ENCODE measurements at regions not wholly inside any gene's neighbourhood (a gene's known extent, or its start where the extent isn't known, plus 50 kb on each side); places are given as distances from the start of the nearest gene placed in this dataset.
"Not testable (repeated sequence)": the region's sequence is repeated elsewhere in the genome, so short reads cannot be mapped to it uniquely, and the experiment has no call there.

- H3K27ac Mint-ChIP-seq, result no peak overlapping the region
- H3K9me3 Mint-ChIP-seq, result peaks cover 11 to 14% of the 10 kb centered on the region in 2 donors
- DNase-seq (no peak), ATAC-seq (replicated peaks) (no peak)
- no peaks in the 10 kb centered on the region for H3K27me3 Mint-ChIP-seq
- H3K4me1 Mint-ChIP-seq (ENCODE audit: low read depth in 2 of 2), result no peaks in the 10 kb centered on the region
- no peaks in the 10 kb centered on the region for H3K36me3 Mint-ChIP-seq (ENCODE audit: insufficient read depth)
- no peak overlapping the region for H3K4me3 Mint-ChIP-seq
Observed at GRCh38 chr5:19258686-19259085, 729.3 kb downstream of the CDH18 start.

DNA sequence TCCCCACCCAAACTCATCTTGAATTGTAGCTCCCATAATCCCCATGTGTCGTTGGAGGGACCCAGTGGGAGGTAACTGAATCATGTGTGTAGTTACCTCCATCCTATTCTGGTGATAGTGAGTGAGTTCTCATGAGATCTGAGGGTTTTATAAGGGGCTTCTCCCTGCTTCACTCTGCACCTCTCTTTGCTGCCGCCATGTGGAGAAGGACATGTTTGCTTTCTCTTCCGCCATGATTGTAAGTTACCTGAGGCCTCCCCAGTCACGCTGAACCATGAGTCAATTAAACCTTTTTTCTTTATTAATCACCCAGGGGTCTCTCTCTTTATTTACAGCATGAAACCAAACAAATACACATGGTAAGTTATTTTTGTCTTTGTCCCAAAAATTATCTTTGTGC lies 726.1 kb downstream of the CDH18 start:
- ATAC-seq (replicated peaks) (no peak), DNase-seq (no peak)
- no peaks in the 10 kb centered on the region for H3K27me3 Mint-ChIP-seq
- H3K4me3 Mint-ChIP-seq, result no peak overlapping the region
- no peaks in the 10 kb centered on the region for H3K36me3 Mint-ChIP-seq (ENCODE audit: insufficient read depth)
- H3K9me3 Mint-ChIP-seq, result peaks cover 8 to 11% of the 10 kb centered on the region in 2 donors
- no peaks in the 10 kb centered on the region for H3K4me1 Mint-ChIP-seq (ENCODE audit: low read depth in 2 of 2)
- H3K27ac Mint-ChIP-seq, result no peak overlapping the region

GRCh38 chr5:19264821-19265220 lies 723.2 kb downstream of the CDH18 start:
- DNase-seq (no peak), ATAC-seq (replicated peaks) (no peak)
- H3K4me3 Mint-ChIP-seq, result no peak overlapping the region
- H3K36me3 Mint-ChIP-seq (ENCODE audit: insufficient read depth), result no peaks in the 10 kb centered on the region
- H3K27ac Mint-ChIP-seq, result no peak overlapping the region
- H3K9me3 Mint-ChIP-seq, result peaks cover 5 to 12% of the 10 kb centered on the region in 2 donors
- no peaks in the 10 kb centered on the region for H3K4me1 Mint-ChIP-seq (ENCODE audit: low read depth in 2 of 2)
- H3K27me3 Mint-ChIP-seq, result no peaks in the 10 kb centered on the region

DNA sequence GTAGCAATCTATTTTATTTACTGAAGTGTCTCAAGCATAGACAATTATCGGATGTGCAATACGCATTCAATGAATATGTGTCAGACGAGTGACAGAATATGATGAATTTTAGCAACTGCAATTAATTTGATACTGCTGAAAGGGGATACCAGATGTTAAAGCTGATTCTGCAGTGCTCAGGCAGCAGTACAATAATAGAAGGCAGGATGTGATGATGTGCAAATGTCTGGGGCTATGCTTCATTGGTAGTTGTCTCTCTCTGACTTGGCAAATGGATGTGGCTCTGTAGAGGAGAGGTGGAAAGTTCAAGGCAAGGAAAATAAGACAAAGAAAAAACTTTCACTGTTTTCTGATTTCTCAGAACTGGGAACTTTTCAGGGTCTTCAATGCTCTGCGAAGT lies 721.2 kb downstream of the CDH18 start:
- Mint-ChIP-seq H3K27ac (no peak overlapping the region), H3K4me3 (no peak overlapping the region), H3K27me3 (no peaks in the 10 kb centered on the region), H3K36me3 (ENCODE audit: insufficient read depth) (no peaks in the 10 kb centered on the region), H3K4me1 (ENCODE audit: low read depth in 2 of 2) (no peaks in the 10 kb centered on the region), H3K9me3 (peaks cover 5 to 11% of the 10 kb centered on the region in 2 donors)
- ATAC-seq (replicated peaks) (no peak), DNase-seq (no peak)

GRCh38 chr5:19270153-19270552 lies 717.8 kb downstream of the CDH18 start:
- Mint-ChIP-seq H3K27ac (no peak overlapping the region), H3K4me3 (no peak overlapping the region), H3K9me3 (peaks cover 5 to 13% of the 10 kb centered on the region in 2 donors), H3K4me1 (ENCODE audit: low read depth in 2 of 2) (no peaks in the 10 kb centered on the region), H3K27me3 (no peaks in the 10 kb centered on the region), H3K36me3 (ENCODE audit: insufficient read depth) (no peaks in the 10 kb centered on the region)
- no peak for ATAC-seq (replicated peaks)
- DNase-seq, result no peak

- H3K4me1 Mint-ChIP-seq (ENCODE audit: low read depth in 2 of 2), result no peaks in the 10 kb centered on the region
- H3K36me3 Mint-ChIP-seq (ENCODE audit: insufficient read depth), result no peaks in the 10 kb centered on the region
- no peaks in the 10 kb centered on the region for H3K27me3 Mint-ChIP-seq
- no peak overlapping the region for H3K4me3 Mint-ChIP-seq
- ATAC-seq (replicated peaks), result no peak
- no peak overlapping the region for H3K27ac Mint-ChIP-seq
- no peak for DNase-seq
- H3K9me3 Mint-ChIP-seq, result peaks cover 9 to 11% of the 10 kb centered on the region in 2 donors
Observed at GRCh38 chr5:19274578-19274977, 713.4 kb downstream of the CDH18 start.

DNA sequence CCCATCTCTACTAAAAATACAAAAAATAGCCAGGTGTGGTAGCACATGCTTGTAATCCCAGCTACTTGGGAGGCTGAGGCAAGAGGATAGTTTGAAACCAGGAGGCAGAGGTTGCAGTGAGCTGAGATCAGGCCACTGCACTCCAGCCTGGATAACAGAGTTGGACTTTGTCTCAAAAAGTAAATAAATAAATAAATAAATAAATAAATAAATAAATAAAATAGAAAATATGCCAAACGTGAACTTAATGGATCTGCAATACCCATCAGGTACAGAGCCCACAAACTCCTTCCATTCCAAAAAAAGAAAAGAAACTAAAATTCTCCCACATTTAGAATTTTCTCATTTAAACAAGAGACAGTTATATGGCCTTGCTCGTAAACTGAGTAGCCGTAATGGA lies 702.7 kb downstream of the CDH18 start:
- H3K9me3 Mint-ChIP-seq, result peaks cover 5 to 15% of the 10 kb centered on the region in 2 donors
- no peaks in the 10 kb centered on the region for H3K4me1 Mint-ChIP-seq (ENCODE audit: low read depth in 2 of 2)
- H3K27ac Mint-ChIP-seq, result no peak overlapping the region
- H3K36me3 Mint-ChIP-seq (ENCODE audit: insufficient read depth), result no peaks in the 10 kb centered on the region
- DNase-seq (no peak), ATAC-seq (replicated peaks) (no peak)
- no peak overlapping the region for H3K4me3 Mint-ChIP-seq
- no peaks in the 10 kb centered on the region for H3K27me3 Mint-ChIP-seq

DNA sequence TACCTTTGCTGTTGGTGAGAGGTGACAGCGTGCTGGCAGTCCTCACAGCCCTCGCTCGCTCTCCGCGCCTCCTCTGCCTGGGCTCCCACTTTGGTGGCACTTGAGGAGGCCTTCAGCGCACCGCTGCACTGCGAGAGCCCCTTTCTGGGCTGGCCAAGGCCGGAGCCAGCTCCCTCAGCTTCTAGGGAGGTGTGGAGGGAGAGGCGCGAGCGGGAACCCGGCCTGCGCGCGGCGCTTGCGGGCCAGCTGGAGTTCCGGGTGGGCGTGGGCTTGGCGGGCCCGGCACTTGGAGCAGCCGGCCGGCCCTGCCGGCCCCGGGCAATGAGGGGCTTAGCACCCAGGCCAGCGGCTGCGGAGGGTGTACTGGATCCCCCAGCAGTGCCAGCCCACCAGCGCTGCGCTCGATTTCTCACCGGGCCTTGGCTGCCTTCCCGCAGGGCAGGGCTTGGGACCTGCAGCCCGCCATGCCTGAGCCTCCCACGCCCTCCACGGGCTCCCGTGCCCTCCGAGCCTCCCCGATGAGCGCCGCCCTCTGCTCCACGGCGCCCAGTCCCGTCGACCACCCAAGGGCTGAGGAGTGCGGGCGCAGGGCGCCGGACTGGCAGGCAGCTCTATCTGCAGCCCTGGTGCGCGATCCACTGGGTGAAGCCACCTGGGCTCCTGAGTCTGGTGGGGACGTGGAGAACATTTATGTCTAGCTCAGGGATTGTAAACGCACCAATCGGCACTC lies 700.3 kb downstream of the CDH18 start:
- ATAC-seq (replicated peaks); H3K36me3 Mint-ChIP-seq (ENCODE audit: insufficient read depth); H3K4me3 Mint-ChIP-seq; H3K4me1 Mint-ChIP-seq (ENCODE audit: low read depth in 2 of 2); H3K27ac Mint-ChIP-seq; H3K27me3 Mint-ChIP-seq; DNase-seq: not testable (repeated sequence)
- peaks cover 5 to 13% of the 10 kb centered on the region in 2 donors for H3K9me3 Mint-ChIP-seq

- H3K27me3 Mint-ChIP-seq; H3K4me1 Mint-ChIP-seq (ENCODE audit: low read depth in 2 of 2); DNase-seq; H3K27ac Mint-ChIP-seq; ATAC-seq (replicated peaks); H3K4me3 Mint-ChIP-seq; H3K36me3 Mint-ChIP-seq (ENCODE audit: insufficient read depth): not testable (repeated sequence)
- peaks cover 8 to 14% of the 10 kb centered on the region in 2 donors for H3K9me3 Mint-ChIP-seq
Observed at GRCh38 chr5:19288311-19288710, 699.7 kb downstream of the CDH18 start.

- Mint-ChIP-seq H3K36me3 (ENCODE audit: insufficient read depth) (no peaks in the 10 kb centered on the region), H3K27me3 (no peaks in the 10 kb centered on the region), H3K4me1 (ENCODE audit: low read depth in 2 of 2) (no peaks in the 10 kb centered on the region), H3K4me3 (no peak overlapping the region), H3K27ac (no peak overlapping the region), H3K9me3 (peaks cover 7 to 22% of the 10 kb centered on the region in 2 donors)
- ATAC-seq (replicated peaks), result no peak
- no peak for DNase-seq
Observed at GRCh38 chr5:19297934-19298333, 690.1 kb downstream of the CDH18 start.

GRCh38 chr5:19301271-19301670 lies 686.7 kb downstream of the CDH18 start:
- no peaks in the 10 kb centered on the region for H3K4me1 Mint-ChIP-seq (ENCODE audit: low read depth in 2 of 2)
- no peak overlapping the region for H3K4me3 Mint-ChIP-seq
- H3K27ac Mint-ChIP-seq, result no peak overlapping the region
- H3K36me3 Mint-ChIP-seq (ENCODE audit: insufficient read depth), result no peaks in the 10 kb centered on the region
- ATAC-seq (replicated peaks), result no peak
- DNase-seq, result no peak
- no peaks in the 10 kb centered on the region for H3K27me3 Mint-ChIP-seq
- peaks cover 6 to 23% of the 10 kb centered on the region in 2 donors for H3K9me3 Mint-ChIP-seq

DNA sequence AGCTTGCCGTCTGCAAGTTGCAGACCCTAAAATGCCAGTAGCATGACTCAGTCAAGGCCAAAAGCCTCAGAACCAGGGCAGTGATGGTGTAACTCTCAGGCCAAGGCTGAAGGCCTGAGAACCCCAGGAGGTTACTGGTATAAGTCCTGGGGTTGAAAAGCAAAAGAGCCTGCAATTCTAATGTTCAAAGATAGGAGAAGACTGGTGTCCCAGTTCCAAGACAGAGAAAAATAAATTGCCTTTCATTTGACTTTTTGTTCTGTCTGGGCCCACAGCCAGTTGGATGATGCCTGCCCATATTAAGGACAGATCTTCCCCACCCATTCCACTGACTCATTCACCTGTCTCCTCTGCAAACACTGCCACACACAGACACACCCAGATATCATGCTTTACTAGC lies 673.2 kb downstream of the CDH18 start:
- H3K4me3 Mint-ChIP-seq, result no peak overlapping the region
- H3K4me1 Mint-ChIP-seq (ENCODE audit: low read depth in 2 of 2), result no peaks in the 10 kb centered on the region
- no peak for ATAC-seq (replicated peaks)
- no peak for DNase-seq
- peaks cover 14 to 32% of the 10 kb centered on the region in 2 donors for H3K9me3 Mint-ChIP-seq
- no peaks in the 10 kb centered on the region for H3K27me3 Mint-ChIP-seq
- no peak overlapping the region for H3K27ac Mint-ChIP-seq
- H3K36me3 Mint-ChIP-seq (ENCODE audit: insufficient read depth), result no peaks in the 10 kb centered on the region

DNA sequence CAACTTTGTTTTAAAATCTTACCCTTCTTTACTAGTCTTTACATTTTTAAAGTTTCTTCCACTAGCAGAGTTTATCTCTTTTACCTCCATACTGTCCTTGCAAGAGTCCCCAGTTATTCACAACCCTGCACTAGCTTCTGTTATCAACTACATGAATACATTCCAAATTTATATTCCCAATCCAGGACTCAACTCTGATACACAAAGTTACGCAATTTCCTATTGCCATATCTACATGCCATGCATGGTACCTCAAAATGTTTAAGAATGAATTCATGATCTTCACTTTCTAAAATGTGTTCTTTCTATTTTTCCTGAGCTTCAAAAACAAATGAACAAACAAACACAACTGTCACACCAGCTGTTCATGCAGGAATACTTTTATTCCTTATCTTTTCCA lies 668.7 kb downstream of the CDH18 start:
- DNase-seq (no peak), ATAC-seq (replicated peaks) (no peak)
- Mint-ChIP-seq H3K27ac (no peak overlapping the region), H3K36me3 (ENCODE audit: insufficient read depth) (no peaks in the 10 kb centered on the region), H3K4me3 (no peak overlapping the region), H3K4me1 (ENCODE audit: low read depth in 2 of 2) (no peaks in the 10 kb centered on the region), H3K27me3 (no peaks in the 10 kb centered on the region), H3K9me3 (peaks cover 13 to 27% of the 10 kb centered on the region in 2 donors)

GRCh38 chr5:19322716-19323485 lies 665.1 kb downstream of the CDH18 start:
- Mint-ChIP-seq H3K36me3 (ENCODE audit: insufficient read depth) (no peaks in the 10 kb centered on the region), H3K9me3 (peaks cover 5 to 20% of the 10 kb centered on the region in 2 donors), H3K4me1 (ENCODE audit: low read depth in 2 of 2) (no peaks in the 10 kb centered on the region), H3K27ac (no peak overlapping the region), H3K4me3 (no peak overlapping the region), H3K27me3 (no peaks in the 10 kb centered on the region)
- DNase-seq (no peak), ATAC-seq (replicated peaks) (no peak)

Measured in effector memory CD8-positive, alpha-beta T cell (primary cell).